ENCODE measurements at regions not wholly inside any gene's neighbourhood (a gene's known extent, or its start where the extent isn't known, plus 50 kb on each side); places are given as distances from the start of the nearest gene placed in this dataset.
"Not testable (repeated sequence)": the region's sequence is repeated elsewhere in the genome, so short reads cannot be mapped to it uniquely, and the experiment has no call there.

DNA sequence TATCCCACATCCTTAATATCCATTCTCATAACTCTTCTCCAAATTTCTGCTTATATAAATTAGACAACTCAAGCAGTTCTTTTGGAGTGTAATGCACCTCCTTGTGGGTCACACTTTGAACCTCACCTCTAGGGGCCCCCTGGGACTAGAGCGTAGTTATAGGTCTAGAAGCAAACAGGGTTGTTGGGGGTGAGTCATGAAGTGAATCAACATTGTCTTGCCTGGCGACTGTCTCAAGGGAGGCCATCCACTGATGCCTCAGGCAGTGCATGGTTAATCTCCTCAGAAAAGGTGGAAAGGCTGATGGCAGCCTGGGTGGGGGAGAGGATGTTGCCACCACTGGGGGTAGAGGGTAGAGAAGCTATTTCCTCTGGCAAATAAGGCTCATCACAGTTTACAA is 129.1 kb downstream of the TNFRSF21 start:
- H3K4me3 ChIP-seq, result no peak overlapping the region
- no peaks in the 10 kb centered on the region for H3K9me3 ChIP-seq (ENCODE audit: low read depth)
- no peak for DNase-seq (ENCODE audit: low read depth in 1 of 2, low spot score in 1 of 2)
- no peak overlapping the region for H3K27ac ChIP-seq
- no peaks in the 10 kb centered on the region for H3K27me3 ChIP-seq
- H3K4me1 ChIP-seq (ENCODE audit: low read depth), result no peaks in the 10 kb centered on the region
- no peaks in the 10 kb centered on the region for H3K36me3 ChIP-seq
- TF ChIP-seq, protein P1, sequence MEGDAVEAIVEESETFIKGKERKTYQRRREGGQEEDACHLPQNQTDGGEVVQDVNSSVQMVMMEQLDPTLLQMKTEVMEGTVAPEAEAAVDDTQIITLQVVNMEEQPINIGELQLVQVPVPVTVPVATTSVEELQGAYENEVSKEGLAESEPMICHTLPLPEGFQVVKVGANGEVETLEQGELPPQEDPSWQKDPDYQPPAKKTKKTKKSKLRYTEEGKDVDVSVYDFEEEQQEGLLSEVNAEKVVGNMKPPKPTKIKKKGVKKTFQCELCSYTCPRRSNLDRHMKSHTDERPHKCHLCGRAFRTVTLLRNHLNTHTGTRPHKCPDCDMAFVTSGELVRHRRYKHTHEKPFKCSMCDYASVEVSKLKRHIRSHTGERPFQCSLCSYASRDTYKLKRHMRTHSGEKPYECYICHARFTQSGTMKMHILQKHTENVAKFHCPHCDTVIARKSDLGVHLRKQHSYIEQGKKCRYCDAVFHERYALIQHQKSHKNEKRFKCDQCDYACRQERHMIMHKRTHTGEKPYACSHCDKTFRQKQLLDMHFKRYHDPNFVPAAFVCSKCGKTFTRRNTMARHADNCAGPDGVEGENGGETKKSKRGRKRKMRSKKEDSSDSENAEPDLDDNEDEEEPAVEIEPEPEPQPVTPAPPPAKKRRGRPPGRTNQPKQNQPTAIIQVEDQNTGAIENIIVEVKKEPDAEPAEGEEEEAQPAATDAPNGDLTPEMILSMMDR (IDR thresholded peaks at IDR 0.05; ENCODE audit: low read depth, low read length), result no peak

DNA sequence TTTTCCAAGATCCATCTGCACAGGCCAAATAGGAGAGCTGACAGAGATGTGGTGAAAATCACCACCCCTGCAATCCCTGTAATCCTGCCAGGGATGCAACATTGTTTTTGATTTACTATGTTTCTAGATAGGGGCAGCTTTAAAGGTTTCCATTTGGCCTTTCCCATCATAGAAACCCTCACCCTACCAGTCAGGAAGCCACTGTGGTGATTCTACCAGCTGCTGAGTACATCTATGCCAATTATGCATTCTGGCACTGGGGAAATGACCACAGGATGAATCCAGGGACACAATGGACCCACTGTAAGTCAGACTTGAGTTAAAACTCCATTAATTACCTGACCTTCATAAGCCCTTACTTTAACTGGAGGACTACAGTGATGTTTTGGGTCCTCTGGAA is 130.4 kb downstream of the TNFRSF21 start:
- Histone ChIP-seq H3K9me3 (ENCODE audit: low read depth) (no peaks in the 10 kb centered on the region), H3K27ac (no peak overlapping the region), H3K36me3 (no peaks in the 10 kb centered on the region), H3K4me1 (ENCODE audit: low read depth) (no peaks in the 10 kb centered on the region), H3K27me3 (no peaks in the 10 kb centered on the region), H3K4me3 (no peak overlapping the region)
- TF ChIP-seq, protein P1 (IDR thresholded peaks at IDR 0.05; ENCODE audit: low read depth, low read length), result no peak
- DNase-seq (ENCODE audit: low read depth in 1 of 2, low spot score in 1 of 2), result no peak

DNA sequence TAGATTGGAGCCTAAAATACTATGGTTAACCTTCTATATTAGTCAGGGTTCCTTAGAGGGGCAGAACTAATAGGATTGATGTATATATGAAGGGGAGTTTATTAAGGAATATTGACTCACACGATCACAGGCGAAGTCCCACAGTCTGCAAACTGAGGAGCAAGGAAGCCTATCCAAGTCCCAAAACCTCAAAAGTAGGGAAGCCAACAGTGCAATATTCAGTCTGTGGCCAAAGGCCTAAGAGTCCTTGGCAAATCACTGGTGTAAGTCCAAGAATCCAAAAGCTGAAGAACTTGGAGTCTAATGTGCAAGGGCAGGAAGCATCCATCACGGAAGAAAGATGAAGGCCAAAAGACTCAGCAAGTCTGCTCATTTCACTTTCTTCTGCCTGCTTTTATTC is 133.5 kb upstream of the ADGRF1 start:
- Histone ChIP-seq H3K9me3 (ENCODE audit: low read depth) (no peaks in the 10 kb centered on the region), H3K4me1 (ENCODE audit: low read depth) (no peaks in the 10 kb centered on the region), H3K4me3 (no peak overlapping the region), H3K27me3 (no peaks in the 10 kb centered on the region), H3K36me3 (no peaks in the 10 kb centered on the region), H3K27ac (no peak overlapping the region)
- no peak for DNase-seq (ENCODE audit: low read depth in 1 of 2, low spot score in 1 of 2)
- TF ChIP-seq, protein P1 (IDR thresholded peaks at IDR 0.05; ENCODE audit: low read depth, low read length), result no peak

DNA sequence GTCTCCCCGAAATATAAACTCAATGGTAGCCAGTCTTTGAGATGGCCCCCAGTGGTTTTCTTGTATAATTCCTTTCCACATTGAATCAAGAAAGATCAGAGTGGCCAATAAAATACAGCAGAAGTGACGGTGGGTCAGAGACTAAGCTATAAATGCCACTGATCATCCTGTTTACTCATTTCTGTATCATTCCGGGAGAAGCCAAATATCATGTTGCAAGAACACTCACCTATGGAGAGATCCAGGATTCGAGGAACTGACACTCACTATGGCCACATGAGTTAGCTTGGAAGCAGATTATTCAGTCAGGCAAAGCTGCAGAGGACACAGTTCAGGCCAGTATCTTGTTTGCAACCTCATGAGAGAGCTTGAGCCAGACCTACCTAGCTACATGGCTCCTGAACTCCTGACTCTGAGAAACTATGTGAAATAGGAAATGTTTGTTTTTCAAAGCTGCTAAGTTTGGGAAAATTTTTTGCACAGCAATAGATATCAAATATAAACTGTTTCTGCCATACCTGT is 132.4 kb upstream of the ADGRF1 start:
- Histone ChIP-seq H3K27me3 (no peaks in the 10 kb centered on the region), H3K4me3 (no peak overlapping the region), H3K4me1 (ENCODE audit: low read depth) (no peaks in the 10 kb centered on the region), H3K36me3 (no peaks in the 10 kb centered on the region), H3K27ac (no peak overlapping the region), H3K9me3 (ENCODE audit: low read depth) (no peaks in the 10 kb centered on the region)
- TF ChIP-seq, protein P1 (IDR thresholded peaks at IDR 0.05; ENCODE audit: low read depth, low read length), result no peak
- DNase-seq (ENCODE audit: low read depth in 1 of 2, low spot score in 1 of 2), result no peak

DNA sequence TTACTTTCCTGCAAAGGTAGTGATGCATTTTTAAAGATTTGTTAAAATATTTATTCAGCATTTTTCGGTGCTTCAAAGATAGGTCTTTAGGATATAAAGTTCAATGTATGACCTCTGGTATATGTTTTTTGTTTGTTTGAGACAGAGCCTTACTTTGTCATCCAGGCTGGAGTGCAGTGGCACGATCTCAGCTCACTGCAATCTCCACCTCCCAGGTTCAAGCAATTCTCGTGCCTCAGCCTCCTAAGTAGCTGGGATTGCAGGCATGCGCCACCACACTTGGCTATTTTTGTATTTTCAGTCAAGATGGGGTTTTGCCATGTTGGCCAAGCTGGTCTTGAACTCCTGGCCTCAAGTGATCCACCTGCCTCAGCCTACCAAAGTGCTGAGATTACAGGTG is 131.9 kb upstream of the ADGRF1 start:
- H3K4me1 ChIP-seq (ENCODE audit: low read depth); H3K9me3 ChIP-seq (ENCODE audit: low read depth); H3K36me3 ChIP-seq; H3K4me3 ChIP-seq; H3K27ac ChIP-seq; H3K27me3 ChIP-seq; DNase-seq (ENCODE audit: low read depth in 1 of 2, low spot score in 1 of 2): not testable (repeated sequence)

DNA sequence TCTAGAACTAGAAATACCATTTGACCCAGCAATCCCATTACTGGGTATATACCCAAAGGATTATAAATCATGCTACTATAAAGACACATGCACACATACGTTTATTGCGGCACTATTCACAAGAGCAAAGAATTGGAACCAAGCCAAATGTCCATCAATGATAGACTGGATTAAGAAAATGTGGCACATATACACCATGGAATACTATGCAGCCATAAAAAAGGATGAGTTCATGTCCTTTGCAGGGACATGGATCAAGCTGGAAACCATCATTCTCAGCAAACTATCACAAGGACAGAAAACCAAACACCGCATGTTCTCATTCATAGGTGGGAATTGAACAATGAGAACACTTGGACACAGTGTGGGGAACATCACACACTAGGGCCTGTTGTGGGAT is 131.0 kb upstream of the ADGRF1 start:
- H3K4me3 ChIP-seq; DNase-seq (ENCODE audit: low read depth in 1 of 2, low spot score in 1 of 2); H3K27me3 ChIP-seq; H3K9me3 ChIP-seq (ENCODE audit: low read depth); H3K27ac ChIP-seq; H3K36me3 ChIP-seq; H3K4me1 ChIP-seq (ENCODE audit: low read depth): not testable (repeated sequence)

DNA sequence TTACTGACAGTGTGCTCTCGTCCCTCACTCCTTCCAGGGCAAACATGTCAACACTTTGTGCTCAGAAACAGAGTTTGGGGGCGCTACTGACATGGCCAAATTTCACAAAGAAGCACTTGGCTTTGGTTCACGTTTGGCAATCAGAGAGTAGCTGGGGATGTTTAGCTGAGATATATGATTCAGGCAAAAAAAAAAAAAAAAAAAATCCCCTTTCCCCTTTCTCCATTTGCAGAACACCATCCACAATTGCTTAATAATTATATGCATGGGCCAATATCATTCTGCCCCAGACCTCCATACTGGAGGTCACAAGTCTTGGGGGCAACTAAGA is 128.4 kb upstream of the ADGRF1 start:
- no peak for DNase-seq (ENCODE audit: low read depth in 1 of 2, low spot score in 1 of 2)
- H3K4me1 ChIP-seq (ENCODE audit: low read depth), result no peaks in the 10 kb centered on the region

More for the DNA sequence above, 128.4 kb upstream of the ADGRF1 start:
- Histone ChIP-seq H3K27ac (no peak overlapping the region), H3K9me3 (ENCODE audit: low read depth) (no peaks in the 10 kb centered on the region), H3K27me3 (no peaks in the 10 kb centered on the region), H3K4me3 (no peak overlapping the region), H3K36me3 (no peaks in the 10 kb centered on the region)
- TF ChIP-seq, protein P1 (IDR thresholded peaks at IDR 0.05; ENCODE audit: low read depth, low read length), result no peak

All from cardiac muscle cell (in vitro differentiated cells and primary cell).